ENCODE measurements at regions not wholly inside any gene's neighbourhood (a gene's known extent, or its start where the extent isn't known, plus 50 kb on each side); places are given as distances from the start of the nearest gene placed in this dataset.
"Not testable (repeated sequence)": the region's sequence is repeated elsewhere in the genome, so short reads cannot be mapped to it uniquely, and the experiment has no call there.

DNA sequence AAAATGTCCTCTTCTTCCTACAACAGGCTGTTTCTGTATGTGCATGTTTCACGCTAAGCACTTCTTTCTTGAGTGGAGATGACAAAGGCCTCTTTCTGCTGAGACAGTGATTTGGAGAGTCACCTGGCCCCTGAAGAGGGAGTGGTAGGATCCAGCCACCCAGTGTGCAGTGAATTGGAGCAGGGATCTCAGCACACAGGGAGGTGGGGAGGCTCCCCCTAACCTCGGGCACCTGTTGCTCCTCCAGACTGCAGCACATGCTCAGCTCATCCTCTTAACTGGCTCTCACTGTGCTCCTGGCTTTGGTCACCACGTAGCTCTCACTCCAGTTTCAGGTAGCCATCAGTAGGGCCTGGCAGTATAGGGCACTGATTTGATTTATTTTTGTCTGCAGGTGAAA, 87.6 kb upstream of the GPR89A start:
- TF ChIP-seq HDGF (IDR thresholded peaks at IDR 0.05; ENCODE audit: borderline replicate concordance); NFRKB (IDR thresholded peaks at IDR 0.05); LEF1 (IDR thresholded peaks at IDR 0.05; ENCODE audit: borderline replicate concordance); FOXK2 (IDR thresholded peaks at IDR 0.05); SUZ12 (IDR thresholded peaks at IDR 0.05); L3MBTL2 (conservative IDR thresholded peaks at IDR 0.05); ELF4 (IDR thresholded peaks at IDR 0.05); BHLHE40 (IDR thresholded peaks at IDR 0.05; ENCODE audit: borderline replicate concordance); SP1 (IDR thresholded peaks at IDR 0.05); CTBP1 (IDR thresholded peaks at IDR 0.05; ENCODE audit: borderline replicate concordance); FOXM1 (IDR thresholded peaks at IDR 0.05; ENCODE audit: borderline replicate concordance); FOXA1 (IDR thresholded peaks at IDR 0.05): not testable (repeated sequence)
- TF ChIP-seq, protein P1, sequence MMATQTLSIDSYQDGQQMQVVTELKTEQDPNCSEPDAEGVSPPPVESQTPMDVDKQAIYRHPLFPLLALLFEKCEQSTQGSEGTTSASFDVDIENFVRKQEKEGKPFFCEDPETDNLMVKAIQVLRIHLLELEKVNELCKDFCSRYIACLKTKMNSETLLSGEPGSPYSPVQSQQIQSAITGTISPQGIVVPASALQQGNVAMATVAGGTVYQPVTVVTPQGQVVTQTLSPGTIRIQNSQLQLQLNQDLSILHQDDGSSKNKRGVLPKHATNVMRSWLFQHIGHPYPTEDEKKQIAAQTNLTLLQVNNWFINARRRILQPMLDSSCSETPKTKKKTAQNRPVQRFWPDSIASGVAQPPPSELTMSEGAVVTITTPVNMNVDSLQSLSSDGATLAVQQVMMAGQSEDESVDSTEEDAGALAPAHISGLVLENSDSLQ (IDR thresholded peaks at IDR 0.05): not testable (repeated sequence)

All from HEK293T (cell line).